Endothelial cell of umbilical vein (primary cell): ENCODE measurements at regions not wholly inside any gene's neighbourhood (a gene's known extent, or its start where the extent isn't known, plus 50 kb on each side); places are given as distances from the start of the nearest gene placed in this dataset.

Source experiments
- CTCF ChIP-seq, 2 donors: IDR thresholded peaks; 1 replicate in 1 of 2; 2 replicates in 1 of 2; pipeline ENCODE4 v1.5.1; 2011; ENCODE audit warnings: low read length in 2 of 2, mild to moderate bottlenecking in 2 of 2, moderate library complexity in 2 of 2, control low read depth in 1 of 2, inconsistent platforms in 1 of 2, low read depth in 1 of 2; ENCODE audit not compliant: insufficient read depth in 1 of 2; ENCODE audit errors: extremely low read depth in 1 of 2
- EZH2 ChIP-seq: IDR thresholded peaks from 2 replicates; pipeline ENCODE4 v1.6.1; 2012; ENCODE audit warnings: borderline replicate concordance, low read depth, mild to moderate bottlenecking, moderate library complexity, low read length, inconsistent platforms; ENCODE audit not compliant: severe bottlenecking
- MAX ChIP-seq: IDR thresholded peaks from 2 replicates; pipeline ENCODE4 v1.6.1; 2011; ENCODE audit not compliant: insufficient read depth, insufficient read length
- POLR2A ChIP-seq: IDR thresholded peaks from 2 replicates; pipeline ENCODE4 v1.6.1; 2012; ENCODE audit warnings: low read depth, mild to moderate bottlenecking, control low read depth, low read length
- POLR2AphosphoS5 ChIP-seq: IDR thresholded peaks from 2 replicates; pipeline ENCODE4 v1.6.1; 2012; ENCODE audit warnings: low read depth, mild to moderate bottlenecking, control low read depth, low read length, moderate library complexity; ENCODE audit not compliant: insufficient read depth

- TF ChIP-seq CTCF (IDR thresholded peaks at IDR 0.05; ENCODE audit: extremely low read depth in 1 of 2, insufficient read depth in 1 of 2, low read depth in 1 of 2, low read length in 2 of 2) (no peak), POLR2AphosphoS5 (no peak), EZH2 (no peak), POLR2A (no peak), MAX (no peak)
Measured at GRCh38 chrX:75623535-75623934, 100.7 kb upstream of the ZDHHC15 start.
